Inflammatory macrophage treated with lipopolysaccharide for 1 hour (primary cell): ENCODE measurements at regions not wholly inside any gene's neighbourhood (a gene's known extent, or its start where the extent isn't known, plus 50 kb on each side); places are given as distances from the start of the nearest gene placed in this dataset.
A peak's percentile ranks its signal among the peaks of the same experiment; 100 is the strongest.
"Not testable (repeated sequence)": the region's sequence is repeated elsewhere in the genome, so short reads cannot be mapped to it uniquely, and the experiment has no call there.

Experiments
- DNase-seq, 2 donors: peaks; one replicate each; pipeline ENCODE4 v3.0.0-alpha.2; 2020 to 2022

- not testable (repeated sequence) for DNase-seq
These were observed 64.4 kb downstream of the TMEM200C start for GRCh38 chr18:5830902-5831301.

GRCh38 chr18:5828913-5829312 lies 66.4 kb downstream of the TMEM200C start:
- no peak for DNase-seq

GRCh38 chr18:5825663-5826062 lies 69.7 kb downstream of the TMEM200C start:
- DNase-seq: no peak

GRCh38 chr18:5824370-5824984 lies 70.8 kb downstream of the TMEM200C start:
- no peak for DNase-seq

- peak; percentile 52 to 66 for DNase-seq
These were observed 77.5 kb downstream of the TMEM200C start for GRCh38 chr18:5817816-5818215.

GRCh38 chr18:5806860-5807259 lies 88.5 kb downstream of the TMEM200C start:
- DNase-seq: no peak

GRCh38 chr18:5787936-5788335 lies 107.4 kb downstream of the TMEM200C start:
- no peak for DNase-seq

GRCh38 chr18:5779922-5780321 lies 115.4 kb downstream of the TMEM200C start:
- no peak for DNase-seq

- no peak for DNase-seq
These were observed 122.8 kb downstream of the TMEM200C start for GRCh38 chr18:5772306-5773105.

GRCh38 chr18:5771343-5771742 lies 124.0 kb downstream of the TMEM200C start:
- DNase-seq: no peak

GRCh38 chr18:5770176-5770575 lies 125.1 kb downstream of the TMEM200C start:
- DNase-seq: no peak

GRCh38 chr18:5768454-5768853 lies 126.9 kb downstream of the TMEM200C start:
- no peak for DNase-seq

- no peak for DNase-seq
These were observed 136.1 kb downstream of the TMEM200C start for GRCh38 chr18:5759194-5759593.

GRCh38 chr18:5756823-5757222 lies 138.5 kb downstream of the TMEM200C start:
- no peak for DNase-seq

GRCh38 chr18:5747678-5748077 lies 147.6 kb downstream of the TMEM200C start:
- no peak for DNase-seq

- DNase-seq: no peak
These were observed 148.5 kb downstream of the TMEM200C start for GRCh38 chr18:5746844-5747243.

- no peak for DNase-seq
These were observed 150.7 kb downstream of the TMEM200C start for GRCh38 chr18:5744659-5745058.

GRCh38 chr18:5738526-5738925 lies 156.8 kb downstream of the TMEM200C start:
- no peak for DNase-seq

- DNase-seq: no peak
These were observed 163.0 kb downstream of the TMEM200C start for GRCh38 chr18:5732318-5732717.

GRCh38 chr18:5729983-5730699 lies 165.2 kb downstream of the TMEM200C start:
- DNase-seq: no peak

- DNase-seq: no peak
These were observed 166.8 kb downstream of the TMEM200C start for GRCh38 chr18:5728531-5728930.

GRCh38 chr18:5726011-5726410 lies 169.3 kb downstream of the TMEM200C start:
- no peak for DNase-seq

GRCh38 chr18:5721924-5722323 lies 173.4 kb downstream of the TMEM200C start:
- no peak for DNase-seq

GRCh38 chr18:5720132-5720531 lies 175.2 kb downstream of the TMEM200C start:
- no peak for DNase-seq
